Prostate gland (tissue), 2 donors: ENCODE measurements at regions not wholly inside any gene's neighbourhood (a gene's known extent, or its start where the extent isn't known, plus 50 kb on each side); places are given as distances from the start of the nearest gene placed in this dataset.

Experiments used
- DNase-seq: peaks from one replicate; pipeline ENCODE4 v3.0.0-alpha.2; 2019; ENCODE audit warnings: low spot score
- H3K27ac ChIP-seq, 2 donors: fragments of 200-600 bp; sonication (generic); 2 replicates each; pipeline ENCODE4 v1.5.1; 2017 to 2019
- H3K27me3 ChIP-seq: fragments of 200-600 bp; sonication (generic); replicated peaks from 2 replicates; pipeline ENCODE4 v1.5.1; 2019; ENCODE audit not compliant: insufficient read depth
- H3K36me3 ChIP-seq, 2 donors: fragments of 200-600 bp; sonication (generic); 1 replicate in 1 of 2; 2 replicates in 1 of 2; pipeline versions ENCODE4 v1.5.1 to v1.8.1; 2017 to 2019
- H3K4me1 ChIP-seq: fragments of 200-600 bp; sonication (generic); replicated peaks from 2 replicates; pipeline ENCODE4 v1.5.1; 2019
- H3K4me3 ChIP-seq, 2 donors: fragments of 200-600 bp; sonication (generic); 2 replicates each; pipeline ENCODE4 v1.5.1; 2017 to 2019
- H3K9me3 ChIP-seq: fragments of 200-600 bp; sonication (generic); 2 replicates; pipeline ENCODE4 v1.5.1; 2017
- POLR2A ChIP-seq: fragments of 450-650 bp; IDR thresholded peaks from one replicate; pipeline ENCODE4 v1.6.1; 2016; ENCODE audit warnings: antibody characterized with exemption, mild to moderate bottlenecking
- POLR2AphosphoS5 ChIP-seq: sonication (generic); formaldehyde crosslinking; IDR thresholded peaks from one replicate; pipeline ENCODE4 v1.6.1; 2017; ENCODE audit warnings: antibody characterized with exemption
- WGBS: methylation state at CpG from one replicate; pipeline ENCODE4 v1.1.5; 2018; 5-methylcytosine and 5-hydroxymethylcytosine counted together
- intact Hi-C: fragments of 100-400 bp; cut with DNase I; formaldehyde crosslinking; loops from one replicate; pipeline ENCODE4 v1.14.2; 2022
- TF ChIP-seq, protein P1 (sequence below), 4 experiments: fragments of 200-600 bp in 2 of 4; fragments of 450-650 bp in 2 of 4; sonication (generic) in 2 of 4; IDR thresholded peaks; 1 replicate in 3 of 4; 2 replicates in 1 of 4; pipeline ENCODE4 v1.5.1; 2016 to 2019; ENCODE audit warnings: antibody characterized with exemption in 4 of 4, mild to moderate bottlenecking in 2 of 4, moderate library complexity in 2 of 4

DNA sequence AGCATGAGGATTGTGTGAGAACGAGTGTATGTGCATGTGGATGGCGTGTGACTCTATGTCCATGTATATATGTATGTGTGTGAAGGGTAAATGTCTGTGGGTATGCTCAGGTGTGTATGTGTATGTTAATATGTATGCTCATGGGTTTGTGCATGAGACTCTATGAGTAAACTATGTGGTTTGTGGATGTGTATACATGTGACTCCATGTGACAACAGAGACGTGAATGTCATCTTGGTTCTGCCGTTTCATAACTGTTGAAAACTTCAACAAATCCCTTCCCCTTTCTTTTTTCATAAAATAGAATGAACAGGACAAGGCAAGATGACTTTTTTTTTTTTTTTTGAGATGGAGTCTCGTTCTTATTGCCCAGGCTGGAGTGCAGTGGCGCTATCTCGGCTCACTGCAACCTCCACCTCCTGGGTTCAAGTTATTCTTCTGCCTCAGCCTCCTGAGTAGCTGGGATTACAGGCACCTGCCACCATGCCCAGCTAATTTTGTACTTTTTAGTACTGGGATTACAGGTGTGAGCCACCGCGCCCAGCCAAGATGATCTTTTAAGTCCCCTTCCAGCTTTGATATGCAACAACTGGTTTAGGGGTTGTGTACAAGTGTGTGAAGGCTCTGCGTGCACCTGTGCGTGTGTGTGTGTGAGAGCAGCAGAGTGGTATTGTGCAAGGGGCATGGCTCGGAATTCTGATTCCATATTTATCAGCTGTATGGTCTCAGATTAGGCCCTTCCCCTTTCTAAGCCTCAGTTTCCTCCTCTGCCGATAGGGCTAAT, 106.3 kb downstream of the EBNA1BP2 start:
- TF ChIP-seq, protein P1, sequence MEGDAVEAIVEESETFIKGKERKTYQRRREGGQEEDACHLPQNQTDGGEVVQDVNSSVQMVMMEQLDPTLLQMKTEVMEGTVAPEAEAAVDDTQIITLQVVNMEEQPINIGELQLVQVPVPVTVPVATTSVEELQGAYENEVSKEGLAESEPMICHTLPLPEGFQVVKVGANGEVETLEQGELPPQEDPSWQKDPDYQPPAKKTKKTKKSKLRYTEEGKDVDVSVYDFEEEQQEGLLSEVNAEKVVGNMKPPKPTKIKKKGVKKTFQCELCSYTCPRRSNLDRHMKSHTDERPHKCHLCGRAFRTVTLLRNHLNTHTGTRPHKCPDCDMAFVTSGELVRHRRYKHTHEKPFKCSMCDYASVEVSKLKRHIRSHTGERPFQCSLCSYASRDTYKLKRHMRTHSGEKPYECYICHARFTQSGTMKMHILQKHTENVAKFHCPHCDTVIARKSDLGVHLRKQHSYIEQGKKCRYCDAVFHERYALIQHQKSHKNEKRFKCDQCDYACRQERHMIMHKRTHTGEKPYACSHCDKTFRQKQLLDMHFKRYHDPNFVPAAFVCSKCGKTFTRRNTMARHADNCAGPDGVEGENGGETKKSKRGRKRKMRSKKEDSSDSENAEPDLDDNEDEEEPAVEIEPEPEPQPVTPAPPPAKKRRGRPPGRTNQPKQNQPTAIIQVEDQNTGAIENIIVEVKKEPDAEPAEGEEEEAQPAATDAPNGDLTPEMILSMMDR (IDR thresholded peaks at IDR 0.05) = no peak
- TF ChIP-seq POLR2A (no peak), POLR2AphosphoS5 (no peak)
- Histone ChIP-seq H3K36me3 (no peaks in the 10 kb centered on the region), H3K4me3 (no peak overlapping the region), H3K27ac (no peak overlapping the region), H3K9me3 (no peaks in the 10 kb centered on the region), H3K4me1 (no peaks in the 10 kb centered on the region), H3K27me3 (no peaks in the 10 kb centered on the region)
- 92% methylated on average over 13 of the region's 13 CpGs for WGBS
- DNase-seq = no peak
- intact Hi-C loops = no loop called here

DNA sequence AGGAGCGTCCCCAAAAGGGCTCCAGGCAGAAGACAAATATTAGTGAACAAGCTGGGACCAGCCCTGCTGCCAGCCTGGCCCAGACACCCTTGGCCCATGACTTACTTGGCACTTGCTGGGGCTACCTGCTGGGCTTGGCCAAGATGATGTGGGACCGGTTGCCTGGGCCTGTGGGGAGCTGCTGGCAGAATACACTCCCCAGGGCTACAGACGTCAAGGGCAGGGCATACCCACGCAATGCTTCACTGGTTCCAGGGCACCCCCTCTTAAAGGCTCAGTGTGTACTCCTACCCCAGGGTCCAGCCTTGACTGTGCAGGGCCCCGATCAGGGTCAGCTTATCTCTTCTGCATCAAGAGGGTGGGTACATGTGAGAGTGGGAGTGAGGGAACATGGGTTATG, 106.5 kb upstream of the SLC2A1 start:
- Histone ChIP-seq H3K27ac (no peak overlapping the region), H3K36me3 (no peaks in the 10 kb centered on the region), H3K27me3 (no peaks in the 10 kb centered on the region), H3K4me3 (no peak overlapping the region), H3K9me3 (no peaks in the 10 kb centered on the region), H3K4me1 (no peaks in the 10 kb centered on the region)
- peak; percentile 15 for DNase-seq
- TF ChIP-seq, protein P1 (IDR thresholded peaks at IDR 0.05) = no peak
- TF ChIP-seq POLR2AphosphoS5 (no peak), POLR2A (no peak)
- intact Hi-C loops = no loop called here
- 60% methylated on average over 5 of the region's 5 CpGs for WGBS

DNA sequence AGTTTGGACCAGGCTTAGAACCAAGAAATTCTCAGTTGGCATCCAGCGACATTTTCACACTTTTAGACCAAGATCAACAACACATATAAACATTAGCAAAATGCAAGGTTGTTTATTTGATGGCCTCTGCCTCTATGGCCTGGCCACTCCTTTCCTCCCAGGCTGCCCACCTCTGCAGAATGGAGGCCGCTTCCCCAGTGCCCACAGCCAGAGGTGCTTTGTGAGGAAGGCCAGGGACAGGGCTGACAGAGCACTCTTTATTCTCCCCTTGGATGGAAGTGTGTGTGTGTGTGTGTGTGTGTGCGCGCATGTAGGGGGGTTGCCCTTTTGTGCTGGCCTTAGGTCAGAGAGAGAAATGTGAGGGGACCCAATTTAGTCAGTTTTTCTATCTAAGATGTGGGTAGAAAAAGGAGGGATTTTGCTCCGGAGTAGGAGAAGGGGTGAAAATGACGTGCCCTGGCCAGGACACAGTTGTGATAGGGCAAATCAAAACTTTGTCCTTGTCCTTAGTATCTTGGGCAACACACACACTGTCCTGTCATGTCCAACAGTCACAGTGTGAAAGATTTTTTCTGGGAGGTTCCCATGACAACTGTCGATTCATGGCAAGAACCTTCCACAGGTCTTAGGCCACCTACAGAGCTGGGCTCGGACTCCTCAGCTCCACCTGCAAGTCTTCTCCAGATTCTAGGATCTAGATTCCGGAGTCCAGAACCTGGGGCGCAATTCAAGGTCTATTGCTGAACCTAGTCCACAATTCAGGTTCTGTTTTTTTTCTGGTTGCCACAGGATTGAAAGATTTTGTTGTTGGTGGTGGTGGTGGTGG, 104.9 kb upstream of the SLC2A1 start:
- Histone ChIP-seq H3K36me3 (no peaks in the 10 kb centered on the region), H3K27ac (no peak overlapping the region), H3K27me3 (no peaks in the 10 kb centered on the region), H3K9me3 (no peaks in the 10 kb centered on the region), H3K4me3 (no peak overlapping the region), H3K4me1 (no peaks in the 10 kb centered on the region)
- 91% methylated on average over 10 of the region's 10 CpGs for WGBS
- intact Hi-C loops = no loop called here
- no peak for DNase-seq
- TF ChIP-seq POLR2A = no peak
- TF ChIP-seq, protein P1 (IDR thresholded peaks at IDR 0.05) = no peak
- TF ChIP-seq POLR2AphosphoS5 = no peak

DNA sequence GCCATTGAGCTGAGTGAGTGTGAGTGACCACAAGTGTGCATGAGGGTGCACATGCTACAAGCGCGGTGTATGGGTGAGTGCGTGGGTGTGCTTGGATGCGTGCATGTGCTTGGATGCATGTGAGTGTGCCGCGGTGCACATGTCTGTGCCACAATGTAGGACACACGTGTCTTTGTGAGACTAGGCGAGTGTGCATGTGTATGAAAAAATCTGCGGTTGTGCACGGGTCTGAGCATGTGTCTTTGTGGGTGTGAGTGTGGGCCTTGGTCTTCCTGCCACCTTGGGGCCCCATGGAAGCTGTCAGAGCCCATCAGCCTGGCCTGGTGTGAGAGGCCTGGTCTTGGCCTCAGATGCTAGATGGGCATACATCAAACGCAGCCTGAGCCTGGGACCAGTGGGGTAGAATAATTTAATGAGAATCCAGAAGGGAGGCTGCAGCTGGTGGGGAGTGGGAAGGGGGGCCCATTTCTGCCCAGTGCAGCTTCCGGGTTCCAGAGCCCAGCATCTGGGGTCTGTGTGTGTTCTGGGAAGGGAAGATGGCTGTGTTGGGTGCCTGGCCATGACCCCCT, 103.9 kb upstream of the SLC2A1 start:
- DNase-seq = no peak
- Histone ChIP-seq H3K4me3 (no peak overlapping the region), H3K9me3 (no peaks in the 10 kb centered on the region), H3K27ac (no peak overlapping the region), H3K27me3 (no peaks in the 10 kb centered on the region), H3K4me1 (no peaks in the 10 kb centered on the region), H3K36me3 (no peaks in the 10 kb centered on the region)
- no peak for TF ChIP-seq POLR2A
- TF ChIP-seq POLR2AphosphoS5 = no peak
- TF ChIP-seq, protein P1 (IDR thresholded peaks at IDR 0.05) = no peak
- WGBS = 91% methylated on average over 12 of the region's 12 CpGs
- intact Hi-C loops = no loop called here
